ACHN (cell line): ENCODE measurements at regions not wholly inside any gene's neighbourhood (a gene's known extent, or its start where the extent isn't known, plus 50 kb on each side); places are given as distances from the start of the nearest gene placed in this dataset.
"Not testable (repeated sequence)": the region's sequence is repeated elsewhere in the genome, so short reads cannot be mapped to it uniquely, and the experiment has no call there.

Experiments used
- DNase-seq: peaks from one replicate; pipeline ENCODE4 v3.0.0-alpha.2; 2015
- in situ Hi-C: cut with HindIII; loops from 2 replicates; pipeline ENCODE4 v1.10.0; 2017; ENCODE audit warnings: low sequenced_read_pairs, low pct_ligation_motif_present, low pct_unique_long_range_greater_than_20kb

DNA sequence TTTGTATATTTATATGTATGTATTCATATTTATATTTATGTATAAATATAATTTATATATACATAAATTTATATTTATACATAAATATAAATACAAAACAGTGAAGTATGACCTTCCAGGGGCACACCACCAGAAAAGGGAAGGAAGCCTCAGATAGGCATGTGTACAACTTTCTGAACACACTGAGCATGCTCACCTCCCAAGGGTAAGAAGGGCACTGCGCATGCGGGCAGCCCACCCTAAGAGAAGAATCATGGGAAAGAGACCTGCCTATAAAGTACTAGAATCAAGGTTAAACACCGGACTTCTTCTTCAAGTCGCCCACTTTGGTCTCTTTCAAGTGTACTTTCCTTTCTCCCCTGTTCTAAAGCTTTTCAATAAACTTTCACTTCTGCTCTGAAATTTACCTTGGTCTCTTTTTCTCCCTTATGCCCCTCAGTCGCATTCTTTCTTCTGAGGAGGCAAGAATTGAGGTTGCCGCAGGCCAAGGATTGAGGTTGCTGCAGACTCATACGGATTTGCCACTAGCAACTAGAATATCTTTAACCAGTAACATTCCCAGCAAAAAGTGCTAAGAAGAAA, 600.3 kb downstream of the RPIA start:
- in situ Hi-C loops, DNase-seq: not testable (repeated sequence)

GRCh38 chr2:89293399-89293798, 601.9 kb downstream of the RPIA start:
- DNase-seq, in situ Hi-C loops: not testable (repeated sequence)

GRCh38 chr2:89294335-89294734, 602.9 kb downstream of the RPIA start:
- DNase-seq, in situ Hi-C loops: not testable (repeated sequence)

DNA sequence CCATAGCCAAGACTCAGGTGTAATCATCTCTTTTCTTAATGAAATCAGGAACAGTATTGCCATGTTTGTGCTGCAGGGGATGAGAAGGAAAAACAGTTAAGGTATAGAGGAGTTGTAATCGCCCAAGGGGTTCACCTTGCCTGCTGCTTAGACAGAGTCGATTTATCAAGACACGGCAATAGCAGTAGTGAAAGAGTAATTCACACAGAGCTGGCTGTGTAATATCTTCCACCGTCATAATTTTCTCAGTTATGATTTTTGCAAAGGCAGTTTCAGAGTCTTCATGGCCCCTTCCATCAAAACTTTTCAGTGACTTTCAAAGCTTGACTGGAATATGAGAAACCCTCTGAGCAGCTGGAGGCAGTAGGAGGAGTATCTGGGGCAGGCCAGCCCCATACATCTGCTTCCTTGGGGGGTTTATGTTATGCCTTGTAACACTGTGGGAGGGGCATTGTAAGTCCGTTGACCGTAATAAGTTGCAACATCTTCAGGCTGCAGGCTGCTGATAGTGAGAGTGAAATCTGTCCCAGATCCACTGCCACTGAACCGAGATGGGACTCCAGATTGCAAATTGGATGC, 605.4 kb downstream of the RPIA start:
- DNase-seq, in situ Hi-C loops: not testable (repeated sequence)

GRCh38 chr2:89299196-89299595, 607.7 kb downstream of the RPIA start:
- DNase-seq, in situ Hi-C loops: not testable (repeated sequence)

DNA sequence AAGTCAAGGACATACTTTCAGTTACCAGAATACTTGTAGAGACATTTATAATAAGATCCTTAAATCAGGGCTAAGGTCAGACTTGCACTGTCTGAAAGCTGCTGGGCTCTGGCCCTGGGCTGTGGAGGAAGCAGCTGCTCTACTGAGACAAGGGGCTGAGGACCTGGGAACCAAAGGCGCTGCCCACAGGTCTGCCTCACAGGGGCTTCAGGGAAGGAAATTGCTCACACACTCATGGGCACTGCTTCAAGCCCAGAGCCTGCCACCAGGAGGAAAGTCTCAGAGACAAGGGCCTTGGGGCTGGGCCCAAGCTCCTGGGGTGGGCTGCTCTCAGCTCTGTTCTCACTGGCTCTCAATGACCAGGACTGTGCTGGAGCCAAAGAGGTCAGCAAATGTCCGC, 614.1 kb downstream of the RPIA start:
- DNase-seq, in situ Hi-C loops: not testable (repeated sequence)

DNA sequence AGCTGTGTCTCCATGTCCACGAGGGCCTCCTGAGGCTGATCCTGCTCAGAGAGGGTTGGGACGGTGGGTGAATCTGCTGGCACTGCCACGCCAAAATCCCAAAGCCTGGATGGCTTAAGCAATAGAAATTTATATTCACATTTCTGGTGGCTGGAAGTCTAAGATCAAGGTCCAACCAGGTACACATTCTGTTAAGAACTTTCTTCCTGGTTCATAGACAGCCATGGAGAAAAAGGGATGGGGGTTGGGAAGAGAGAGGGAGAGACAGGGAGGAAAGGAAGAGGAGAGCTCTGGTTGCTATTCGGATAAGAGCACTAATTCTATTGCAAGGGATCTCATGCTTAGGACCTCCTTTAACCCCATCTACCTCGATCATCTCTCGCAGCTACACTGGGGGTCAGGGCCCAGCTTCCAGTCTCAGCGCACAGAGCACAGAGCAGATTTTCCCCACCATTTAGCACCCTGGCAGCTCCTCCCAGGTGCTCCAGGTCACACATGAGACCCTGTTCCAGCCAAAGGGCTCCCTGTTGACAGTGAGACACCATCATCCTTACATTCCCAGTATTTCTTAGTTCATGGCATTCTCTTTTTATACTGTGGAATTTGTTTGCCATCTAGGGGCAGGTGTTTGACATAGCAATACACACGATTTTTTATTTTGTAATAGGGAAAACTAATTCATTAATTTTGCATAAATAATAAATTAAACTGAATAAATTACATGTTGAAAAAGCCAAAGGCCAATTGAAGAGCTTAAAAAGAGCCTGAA, 615.6 kb downstream of the RPIA start:
- in situ Hi-C loops = not testable (repeated sequence)

GRCh38 chr2:89318990-89319389, 627.5 kb downstream of the RPIA start:
- DNase-seq, in situ Hi-C loops: not testable (repeated sequence)

More for the DNA sequence above, 615.6 kb downstream of the RPIA start:
- DNase-seq = not testable (repeated sequence)

DNA sequence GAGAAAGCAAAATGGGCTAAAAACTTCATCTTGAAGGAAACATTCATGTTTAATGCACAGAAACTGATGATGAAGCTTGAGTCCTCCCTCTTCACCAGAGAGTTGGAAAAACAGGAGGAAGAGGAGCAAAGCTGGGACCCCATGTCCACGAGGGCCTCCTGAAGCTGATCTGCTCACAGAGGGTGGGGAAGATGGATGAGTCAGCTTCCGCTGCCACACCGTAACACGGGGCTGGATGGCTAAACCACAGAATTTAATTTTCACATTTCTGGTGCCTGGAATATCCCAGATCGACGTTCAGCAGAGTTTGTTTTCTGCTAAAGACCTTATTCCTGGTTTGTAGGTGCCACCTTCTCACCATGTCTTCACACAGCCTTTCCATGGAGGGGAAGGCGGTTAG, 634.4 kb downstream of the RPIA start:
- DNase-seq, in situ Hi-C loops: not testable (repeated sequence)

DNA sequence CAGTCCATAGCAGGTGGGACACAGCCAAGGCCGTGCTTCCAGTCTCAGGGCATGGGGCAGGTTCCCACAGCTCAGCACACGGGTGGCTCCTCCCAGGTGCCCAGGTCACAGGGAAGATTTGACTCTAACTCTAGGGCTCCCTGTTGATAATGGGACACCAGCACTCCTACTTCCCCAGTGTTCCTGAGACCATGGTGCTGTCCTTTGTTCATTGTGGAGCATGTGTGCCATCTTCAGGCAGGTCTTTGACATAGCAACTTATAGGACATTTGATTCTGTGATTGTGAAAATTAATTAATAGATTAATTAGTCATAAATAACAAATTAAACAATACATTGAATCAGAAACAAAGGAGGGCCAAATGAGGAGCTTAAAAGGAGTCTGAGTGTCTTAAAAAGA, 635.0 kb downstream of the RPIA start:
- in situ Hi-C loops, DNase-seq: not testable (repeated sequence)

- in situ Hi-C loops = not testable (repeated sequence)
These were observed 637.3 kb downstream of the RPIA start for GRCh38 chr2:89328790-89329189.

More at GRCh38 chr2:89328790-89329189, 637.3 kb downstream of the RPIA start:
- not testable (repeated sequence) for DNase-seq
